Activated T-helper 1 cell treated with anti-CD3 and anti-CD28 coated beads, Interleukin-12 subunit alpha, Interleukin-12 subunit beta, Interleukin-2, Interleukin-4 antibody, amounts not matched to agents 30 ng/mL and 10 ng/mL and 1 ng/mL, durations not matched to agents 14 hours and 24 hours and 36 hours (primary cell): ENCODE measurements at regions not wholly inside any gene's neighbourhood (a gene's known extent, or its start where the extent isn't known, plus 50 kb on each side); places are given as distances from the start of the nearest gene placed in this dataset.
"Not testable (repeated sequence)": the region's sequence is repeated elsewhere in the genome, so short reads cannot be mapped to it uniquely, and the experiment has no call there.

Experiments used
- DNase-seq: peaks from one replicate; pipeline ENCODE4 v3.0.0; 2021; ENCODE audit warnings: low spot score
- H3K27ac Mint-ChIP-seq: one replicate; pipeline ENCODE4 v1.8.0; 2021; ENCODE audit warnings: mild to moderate bottlenecking, mixed read lengths
- H3K27me3 Mint-ChIP-seq: one replicate; pipeline ENCODE4 v1.8.0; 2022; ENCODE audit warnings: mild to moderate bottlenecking, moderate library complexity, mixed read lengths; ENCODE audit not compliant: insufficient read depth
- H3K36me3 Mint-ChIP-seq: one replicate; pipeline ENCODE4 v1.8.0; 2021; ENCODE audit warnings: low read depth, mixed read lengths
- H3K4me1 Mint-ChIP-seq: one replicate; pipeline ENCODE4 v1.8.0; 2021; ENCODE audit warnings: low read depth, mixed read lengths
- H3K4me3 Mint-ChIP-seq: one replicate; pipeline ENCODE4 v1.8.0; 2021; ENCODE audit warnings: mild to moderate bottlenecking, moderate library complexity, mixed read lengths
- H3K9me3 Mint-ChIP-seq: one replicate; pipeline ENCODE4 v1.8.0; 2021; ENCODE audit warnings: mixed read lengths
- intact Hi-C: fragments of 100-400 bp; cut with micrococcal nuclease; formaldehyde crosslinking; loops from one replicate; pipeline ENCODE4 v1.15.1; 2024

DNA sequence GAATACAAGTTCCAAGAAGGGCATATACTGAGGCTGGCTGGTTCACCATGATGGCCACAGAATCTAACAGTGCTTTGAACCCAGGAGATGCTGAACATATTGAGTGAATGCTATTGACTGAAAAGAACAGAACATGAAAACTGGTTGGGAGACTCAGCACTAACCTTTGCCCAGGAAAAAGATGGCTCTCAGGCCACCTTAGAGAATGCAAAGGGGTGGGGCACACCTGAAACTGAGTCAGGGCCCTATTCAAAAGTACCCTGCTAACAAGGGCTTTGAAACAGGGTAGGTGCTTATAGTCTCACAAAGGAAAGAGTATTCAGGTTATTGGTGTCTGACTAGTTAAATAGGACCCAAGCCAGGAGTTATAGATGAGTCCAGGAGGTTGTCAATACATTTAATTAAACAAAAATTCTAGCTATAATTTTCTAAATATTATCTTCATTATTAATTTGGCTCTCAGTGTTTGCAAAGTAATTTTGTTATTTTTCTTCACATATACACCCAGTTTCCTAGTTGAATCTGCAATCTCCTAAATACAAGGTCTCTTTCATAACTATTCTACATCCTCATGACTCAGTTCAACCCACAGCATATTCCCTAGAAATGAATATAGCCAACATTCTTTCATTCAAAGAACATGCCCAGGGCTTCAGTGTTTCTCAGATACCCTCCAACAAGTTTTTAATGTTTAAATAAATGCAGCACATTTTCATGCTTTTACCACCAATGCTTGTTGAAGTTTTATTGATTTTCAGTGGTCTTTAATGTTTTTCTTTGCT, 144.2 kb upstream of the RAPGEF2 start:
- H3K9me3 Mint-ChIP-seq, result no peaks in the 10 kb centered on the region
- intact Hi-C loops, result no loop called here
- no peak overlapping the region for H3K4me3 Mint-ChIP-seq
- H3K36me3 Mint-ChIP-seq, result no peaks in the 10 kb centered on the region
- H3K27me3 Mint-ChIP-seq, result peaks cover 7% of the 10 kb centered on the region
- no peak for DNase-seq
- no peak overlapping the region for H3K27ac Mint-ChIP-seq
- no peaks in the 10 kb centered on the region for H3K4me1 Mint-ChIP-seq

GRCh38 chr4:158962393-158962792, 140.5 kb upstream of the RAPGEF2 start:
- no peaks in the 10 kb centered on the region for H3K9me3 Mint-ChIP-seq
- H3K36me3 Mint-ChIP-seq, result no peaks in the 10 kb centered on the region
- intact Hi-C loops, result no loop called here
- H3K27ac Mint-ChIP-seq, result no peak overlapping the region
- no peak overlapping the region for H3K4me3 Mint-ChIP-seq
- DNase-seq, result no peak
- peaks cover 9% of the 10 kb centered on the region for H3K27me3 Mint-ChIP-seq
- H3K4me1 Mint-ChIP-seq, result no peaks in the 10 kb centered on the region

GRCh38 chr4:158963282-158963681, 139.6 kb upstream of the RAPGEF2 start:
- H3K4me3 Mint-ChIP-seq, DNase-seq, H3K27me3 Mint-ChIP-seq, H3K36me3 Mint-ChIP-seq, H3K9me3 Mint-ChIP-seq, intact Hi-C loops, H3K4me1 Mint-ChIP-seq, H3K27ac Mint-ChIP-seq: not testable (repeated sequence)

DNA sequence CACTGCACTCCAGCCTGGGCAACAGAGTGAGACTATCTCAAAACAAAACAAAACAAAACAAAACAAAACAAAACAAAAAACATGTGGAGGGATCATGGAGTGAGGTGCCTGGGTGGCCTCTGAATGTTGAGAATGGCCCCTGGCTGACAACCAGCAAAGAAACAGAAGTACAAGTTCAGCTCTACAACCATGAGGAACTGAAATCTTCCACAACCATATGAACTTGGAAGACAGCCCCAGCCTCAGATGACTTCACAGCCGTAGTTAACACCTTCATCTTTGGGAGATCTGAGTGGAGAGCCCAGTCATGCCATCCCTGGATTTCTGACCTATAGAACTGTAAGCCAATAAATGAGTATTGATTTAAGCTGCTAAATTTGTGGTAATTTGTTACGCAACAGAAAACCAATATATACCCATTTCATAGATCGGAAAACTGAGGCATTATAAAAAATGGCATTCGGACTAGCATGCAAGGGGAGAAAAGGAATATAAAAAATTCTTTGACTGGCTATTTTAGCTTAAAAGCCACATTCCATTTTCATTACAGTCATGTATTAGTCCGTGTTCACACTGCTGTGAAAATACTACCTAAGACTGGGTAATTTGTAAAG, 138.7 kb upstream of the RAPGEF2 start:
- Mint-ChIP-seq H3K27me3 (peaks cover 9% of the 10 kb centered on the region), H3K27ac (no peak overlapping the region), H3K4me3 (no peak overlapping the region), H3K4me1 (no peaks in the 10 kb centered on the region), H3K36me3 (no peaks in the 10 kb centered on the region), H3K9me3 (no peaks in the 10 kb centered on the region)
- DNase-seq, result no peak
- intact Hi-C loops, result no loop called here

DNA sequence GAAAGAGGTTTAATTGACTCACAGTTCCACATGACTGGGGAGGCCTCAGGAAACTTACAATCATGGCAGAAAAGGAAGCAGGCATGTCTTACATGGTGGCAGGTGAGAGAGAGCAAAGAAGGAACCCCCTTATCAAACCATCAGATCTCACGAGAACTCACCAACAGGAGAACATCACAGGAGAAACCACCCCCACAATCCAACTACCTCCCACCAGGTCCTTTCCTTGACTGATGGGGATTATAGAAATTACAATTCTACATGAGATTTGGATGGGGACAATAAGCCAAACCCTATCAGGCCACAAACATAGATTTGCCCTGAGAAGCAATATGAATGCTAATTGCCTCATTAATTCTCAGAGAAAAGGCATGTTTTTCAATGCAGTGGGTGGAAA, 138.2 kb upstream of the RAPGEF2 start:
- H3K27me3 Mint-ChIP-seq, result peaks cover 7% of the 10 kb centered on the region
- no peak for DNase-seq

DNA sequence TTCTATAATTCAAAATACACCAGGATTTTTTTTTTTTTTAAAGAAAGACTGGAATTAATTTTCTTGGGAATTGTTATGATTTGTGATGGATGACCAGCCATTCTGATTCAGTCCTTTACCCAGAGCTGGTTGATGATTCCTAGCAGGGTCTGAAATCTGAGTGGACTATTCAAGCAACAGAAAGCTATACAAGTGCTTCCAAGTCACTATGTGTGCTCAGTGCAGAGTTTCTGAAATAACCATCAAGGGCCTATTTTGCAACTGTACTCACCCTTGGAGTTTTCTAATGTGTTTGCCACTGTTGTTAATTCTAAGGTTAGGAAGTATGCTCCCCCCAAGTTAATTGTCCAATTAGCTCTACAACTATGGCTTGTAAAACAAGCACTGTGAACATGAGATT, 137.7 kb upstream of the RAPGEF2 start:
- H3K9me3 Mint-ChIP-seq, result no peaks in the 10 kb centered on the region
- no peaks in the 10 kb centered on the region for H3K4me1 Mint-ChIP-seq
- intact Hi-C loops, result no loop called here
- no peaks in the 10 kb centered on the region for H3K36me3 Mint-ChIP-seq
- H3K27ac Mint-ChIP-seq, result no peak overlapping the region
- no peak for DNase-seq
- H3K4me3 Mint-ChIP-seq, result no peak overlapping the region
- peaks cover 7% of the 10 kb centered on the region for H3K27me3 Mint-ChIP-seq

More for the DNA sequence above, 138.2 kb upstream of the RAPGEF2 start:
- Mint-ChIP-seq H3K36me3 (no peaks in the 10 kb centered on the region), H3K4me3 (no peak overlapping the region), H3K4me1 (no peaks in the 10 kb centered on the region), H3K9me3 (no peaks in the 10 kb centered on the region), H3K27ac (no peak overlapping the region)
- intact Hi-C loops, result no loop called here

GRCh38 chr4:158966091-158966490, 136.8 kb upstream of the RAPGEF2 start:
- no peaks in the 10 kb centered on the region for H3K4me1 Mint-ChIP-seq
- H3K27me3 Mint-ChIP-seq, result peaks cover 7% of the 10 kb centered on the region
- intact Hi-C loops, result no loop called here
- no peaks in the 10 kb centered on the region for H3K36me3 Mint-ChIP-seq
- no peak overlapping the region for H3K4me3 Mint-ChIP-seq
- no peaks in the 10 kb centered on the region for H3K9me3 Mint-ChIP-seq
- no peak for DNase-seq
- H3K27ac Mint-ChIP-seq, result no peak overlapping the region

DNA sequence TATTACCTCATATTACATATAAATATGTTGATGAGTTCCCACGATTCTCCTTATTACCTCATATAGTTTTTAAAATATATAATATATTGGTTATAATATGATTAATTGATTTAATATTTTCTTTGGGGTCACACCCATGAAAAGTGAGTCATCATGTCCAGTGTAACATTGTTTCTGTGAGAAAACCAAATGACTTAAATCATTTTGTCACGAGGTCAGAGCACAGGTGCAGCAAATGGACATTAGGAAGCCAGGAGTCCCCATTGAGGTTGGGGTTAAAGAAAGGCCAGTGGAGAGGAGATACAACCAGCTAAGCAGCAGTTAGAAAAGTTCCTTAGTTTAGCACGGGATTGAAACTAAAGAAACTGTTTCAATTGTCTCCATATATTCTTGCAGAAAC, 133.9 kb upstream of the RAPGEF2 start:
- no peaks in the 10 kb centered on the region for H3K4me1 Mint-ChIP-seq
- H3K9me3 Mint-ChIP-seq, result no peaks in the 10 kb centered on the region
- no peak overlapping the region for H3K27ac Mint-ChIP-seq
- H3K27me3 Mint-ChIP-seq, result peaks cover 3% of the 10 kb centered on the region
- no peaks in the 10 kb centered on the region for H3K36me3 Mint-ChIP-seq
- DNase-seq, result no peak
- H3K4me3 Mint-ChIP-seq, result no peak overlapping the region
- intact Hi-C loops, result no loop called here

GRCh38 chr4:158970812-158971211, 132.1 kb upstream of the RAPGEF2 start:
- intact Hi-C loops, result no loop called here
- Mint-ChIP-seq H3K36me3 (no peaks in the 10 kb centered on the region), H3K4me1 (no peaks in the 10 kb centered on the region), H3K9me3 (no peaks in the 10 kb centered on the region), H3K4me3 (no peak overlapping the region), H3K27me3 (peaks cover 9% of the 10 kb centered on the region), H3K27ac (no peak overlapping the region)
- no peak for DNase-seq

- not testable (repeated sequence) for H3K4me3 Mint-ChIP-seq, H3K27ac Mint-ChIP-seq, H3K9me3 Mint-ChIP-seq
Observed at GRCh38 chr4:158974438-158974837, 128.4 kb upstream of the RAPGEF2 start.

GRCh38 chr4:158980711-158981110, 122.2 kb upstream of the RAPGEF2 start:
- H3K27me3 Mint-ChIP-seq, result peaks cover 19% of the 10 kb centered on the region
- intact Hi-C loops, DNase-seq, H3K36me3 Mint-ChIP-seq, H3K4me3 Mint-ChIP-seq, H3K27ac Mint-ChIP-seq, H3K9me3 Mint-ChIP-seq, H3K4me1 Mint-ChIP-seq: not testable (repeated sequence)

More at GRCh38 chr4:158974438-158974837, 128.4 kb upstream of the RAPGEF2 start:
- DNase-seq, H3K36me3 Mint-ChIP-seq, intact Hi-C loops, H3K4me1 Mint-ChIP-seq: not testable (repeated sequence)
- peaks cover 15% of the 10 kb centered on the region for H3K27me3 Mint-ChIP-seq

GRCh38 chr4:158991534-158992155, 111.2 kb upstream of the RAPGEF2 start:
- no peaks in the 10 kb centered on the region for H3K4me1 Mint-ChIP-seq
- H3K36me3 Mint-ChIP-seq, result no peaks in the 10 kb centered on the region
- intact Hi-C loops, result no loop called here
- H3K9me3 Mint-ChIP-seq, result peaks cover 4% of the 10 kb centered on the region
- no peak overlapping the region for H3K27ac Mint-ChIP-seq
- no peak for DNase-seq
- H3K27me3 Mint-ChIP-seq, result peaks cover 10% of the 10 kb centered on the region
- no peak overlapping the region for H3K4me3 Mint-ChIP-seq

- H3K4me1 Mint-ChIP-seq, result no peaks in the 10 kb centered on the region
- no peaks in the 10 kb centered on the region for H3K9me3 Mint-ChIP-seq
- no peak for DNase-seq
- H3K36me3 Mint-ChIP-seq, result no peaks in the 10 kb centered on the region
- H3K4me3 Mint-ChIP-seq, result no peak overlapping the region
- peaks cover 13% of the 10 kb centered on the region for H3K27me3 Mint-ChIP-seq
- H3K27ac Mint-ChIP-seq, result no peak overlapping the region
- intact Hi-C loops, result no loop called here
Observed at GRCh38 chr4:158993891-158994290, 109.0 kb upstream of the RAPGEF2 start.
